ENCODE measurements at regions not wholly inside any gene's neighbourhood (a gene's known extent, or its start where the extent isn't known, plus 50 kb on each side); places are given as distances from the start of the nearest gene placed in this dataset.

- TF ChIP-seq SMC3 (IDR thresholded peaks at IDR 0.05; ENCODE audit: low read depth, low read length) (peak; percentile 74), POLR2AphosphoS5 (IDR thresholded peaks at IDR 0.05; ENCODE audit: low read depth, low read length) (no peak), JUND (IDR thresholded peaks at IDR 0.05) (no peak), NRF1 (IDR thresholded peaks at IDR 0.05; ENCODE audit: low read depth, low read length) (no peak; the same call in 1 of the 2 replicates), EZH2phosphoT487 (IDR thresholded peaks at IDR 0.05; ENCODE audit: borderline replicate concordance, low read depth) (no peak), RFX5 (IDR thresholded peaks at IDR 0.05; ENCODE audit: low read length) (no peak), RCOR1 (IDR thresholded peaks at IDR 0.05; ENCODE audit: low read length) (no peak), ELF1 (IDR thresholded peaks at IDR 0.05) (no peak)
- TF ChIP-seq, protein P1, sequence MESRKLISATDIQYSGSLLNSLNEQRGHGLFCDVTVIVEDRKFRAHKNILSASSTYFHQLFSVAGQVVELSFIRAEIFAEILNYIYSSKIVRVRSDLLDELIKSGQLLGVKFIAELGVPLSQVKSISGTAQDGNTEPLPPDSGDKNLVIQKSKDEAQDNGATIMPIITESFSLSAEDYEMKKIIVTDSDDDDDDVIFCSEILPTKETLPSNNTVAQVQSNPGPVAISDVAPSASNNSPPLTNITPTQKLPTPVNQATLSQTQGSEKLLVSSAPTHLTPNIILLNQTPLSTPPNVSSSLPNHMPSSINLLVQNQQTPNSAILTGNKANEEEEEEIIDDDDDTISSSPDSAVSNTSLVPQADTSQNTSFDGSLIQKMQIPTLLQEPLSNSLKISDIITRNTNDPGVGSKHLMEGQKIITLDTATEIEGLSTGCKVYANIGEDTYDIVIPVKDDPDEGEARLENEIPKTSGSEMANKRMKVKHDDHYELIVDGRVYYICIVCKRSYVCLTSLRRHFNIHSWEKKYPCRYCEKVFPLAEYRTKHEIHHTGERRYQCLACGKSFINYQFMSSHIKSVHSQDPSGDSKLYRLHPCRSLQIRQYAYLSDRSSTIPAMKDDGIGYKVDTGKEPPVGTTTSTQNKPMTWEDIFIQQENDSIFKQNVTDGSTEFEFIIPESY (IDR thresholded peaks at IDR 0.05; ENCODE audit: borderline replicate concordance, low read depth), result no peak
- TF ChIP-seq, protein P2, sequence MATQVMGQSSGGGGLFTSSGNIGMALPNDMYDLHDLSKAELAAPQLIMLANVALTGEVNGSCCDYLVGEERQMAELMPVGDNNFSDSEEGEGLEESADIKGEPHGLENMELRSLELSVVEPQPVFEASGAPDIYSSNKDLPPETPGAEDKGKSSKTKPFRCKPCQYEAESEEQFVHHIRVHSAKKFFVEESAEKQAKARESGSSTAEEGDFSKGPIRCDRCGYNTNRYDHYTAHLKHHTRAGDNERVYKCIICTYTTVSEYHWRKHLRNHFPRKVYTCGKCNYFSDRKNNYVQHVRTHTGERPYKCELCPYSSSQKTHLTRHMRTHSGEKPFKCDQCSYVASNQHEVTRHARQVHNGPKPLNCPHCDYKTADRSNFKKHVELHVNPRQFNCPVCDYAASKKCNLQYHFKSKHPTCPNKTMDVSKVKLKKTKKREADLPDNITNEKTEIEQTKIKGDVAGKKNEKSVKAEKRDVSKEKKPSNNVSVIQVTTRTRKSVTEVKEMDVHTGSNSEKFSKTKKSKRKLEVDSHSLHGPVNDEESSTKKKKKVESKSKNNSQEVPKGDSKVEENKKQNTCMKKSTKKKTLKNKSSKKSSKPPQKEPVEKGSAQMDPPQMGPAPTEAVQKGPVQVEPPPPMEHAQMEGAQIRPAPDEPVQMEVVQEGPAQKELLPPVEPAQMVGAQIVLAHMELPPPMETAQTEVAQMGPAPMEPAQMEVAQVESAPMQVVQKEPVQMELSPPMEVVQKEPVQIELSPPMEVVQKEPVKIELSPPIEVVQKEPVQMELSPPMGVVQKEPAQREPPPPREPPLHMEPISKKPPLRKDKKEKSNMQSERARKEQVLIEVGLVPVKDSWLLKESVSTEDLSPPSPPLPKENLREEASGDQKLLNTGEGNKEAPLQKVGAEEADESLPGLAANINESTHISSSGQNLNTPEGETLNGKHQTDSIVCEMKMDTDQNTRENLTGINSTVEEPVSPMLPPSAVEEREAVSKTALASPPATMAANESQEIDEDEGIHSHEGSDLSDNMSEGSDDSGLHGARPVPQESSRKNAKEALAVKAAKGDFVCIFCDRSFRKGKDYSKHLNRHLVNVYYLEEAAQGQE (IDR thresholded peaks at IDR 0.05; ENCODE audit: low read depth, low read length), result no peak
These were observed 233.6 kb downstream of the SNX13 start (continued) for GRCh38 chr7:17706734-17707133.

DNA sequence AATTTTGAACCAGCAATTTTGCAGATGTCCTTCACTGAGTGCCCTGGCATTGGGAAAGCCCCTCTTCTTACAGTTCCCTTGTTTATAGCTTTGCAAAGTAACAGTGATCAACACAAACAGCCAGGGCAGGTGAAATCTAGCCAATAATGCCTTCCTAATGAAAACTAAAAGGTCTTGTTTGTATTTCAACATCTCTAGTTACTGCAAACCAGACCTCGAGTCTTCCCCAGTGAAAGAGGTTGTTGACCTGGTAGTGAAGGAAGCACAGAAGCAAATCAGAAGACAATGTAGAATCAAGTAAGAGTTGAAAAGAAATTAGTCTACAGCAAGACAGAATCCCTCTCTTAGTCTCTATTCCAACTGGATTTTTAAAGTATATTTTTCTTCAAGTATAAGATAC, 231.2 kb downstream of the SNX13 start:
- ChIA-PET POLR2A (no interaction called here), CTCF (interaction anchor here (0.5 to 1.7 kb wide), 4 partner anchors 61 to 638 kb away, joined by 3 to 4 read pairs (median 4); no protein-coding TSS in a partner anchor)
- WGBS (ENCODE audit: low lambda C conversion rate), result 2% methylated on average over 1 of the region's 1 CpG
- Histone ChIP-seq H3K9ac (no peak overlapping the region), H3K9me3 (0 out of 2 replicates have a peak, but pooled peaks cover 4% of the 10 kb centered on the region), H3K27me3 (ENCODE audit: insufficient read depth) (peaks cover 17% of the 10 kb centered on the region), H2AFZ (ENCODE audit: low read depth) (no peak overlapping the region), H3K27ac (ENCODE audit: low read depth in 2 of 2, low read length in 1 of 2) (no peak overlapping the region), H3K9me2 (no peaks in the 10 kb centered on the region), H3K36me3 (replicated peaks in 1 of 2; ENCODE audit: control insufficient read depth in 1 of 2, insufficient read depth in 2 of 2, low read length in 1 of 2) (no peaks in the 10 kb centered on the region), H3K4me1 (ENCODE audit: control insufficient read depth in 1 of 2, insufficient read depth in 2 of 2, low read depth in 1 of 2, low read length in 1 of 2) (no peaks in the 10 kb centered on the region), H3K4me2 (no peak overlapping the region), H3F3A (replicated peaks; ENCODE audit: insufficient read depth) (no peaks in the 10 kb centered on the region), H3K79me2 (ENCODE audit: insufficient read depth) (no peaks in the 10 kb centered on the region), H4K20me1 (ENCODE audit: insufficient read depth) (no peaks in the 10 kb centered on the region), H3K4me3 (ENCODE audit: low read depth in 2 of 2, low read length in 1 of 2) (no peak overlapping the region)
- no peak for DNase-seq
- TF ChIP-seq EP300 (IDR thresholded peaks at IDR 0.05; ENCODE audit: borderline replicate concordance in 1 of 2, low read depth in 1 of 2, low read length in 1 of 2), result no peak
- no peak for TF ChIP-seq TEAD4 (IDR thresholded peaks at IDR 0.05; ENCODE audit: borderline replicate concordance, insufficient read depth)
- TF ChIP-seq, protein P3, sequence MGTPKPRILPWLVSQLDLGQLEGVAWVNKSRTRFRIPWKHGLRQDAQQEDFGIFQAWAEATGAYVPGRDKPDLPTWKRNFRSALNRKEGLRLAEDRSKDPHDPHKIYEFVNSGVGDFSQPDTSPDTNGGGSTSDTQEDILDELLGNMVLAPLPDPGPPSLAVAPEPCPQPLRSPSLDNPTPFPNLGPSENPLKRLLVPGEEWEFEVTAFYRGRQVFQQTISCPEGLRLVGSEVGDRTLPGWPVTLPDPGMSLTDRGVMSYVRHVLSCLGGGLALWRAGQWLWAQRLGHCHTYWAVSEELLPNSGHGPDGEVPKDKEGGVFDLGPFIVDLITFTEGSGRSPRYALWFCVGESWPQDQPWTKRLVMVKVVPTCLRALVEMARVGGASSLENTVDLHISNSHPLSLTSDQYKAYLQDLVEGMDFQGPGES (IDR thresholded peaks at IDR 0.05; ENCODE audit: low read depth, low read length), result no peak
- TF ChIP-seq RCOR1 (IDR thresholded peaks at IDR 0.05; ENCODE audit: low read length), result no peak
- TF ChIP-seq, protein P4, sequence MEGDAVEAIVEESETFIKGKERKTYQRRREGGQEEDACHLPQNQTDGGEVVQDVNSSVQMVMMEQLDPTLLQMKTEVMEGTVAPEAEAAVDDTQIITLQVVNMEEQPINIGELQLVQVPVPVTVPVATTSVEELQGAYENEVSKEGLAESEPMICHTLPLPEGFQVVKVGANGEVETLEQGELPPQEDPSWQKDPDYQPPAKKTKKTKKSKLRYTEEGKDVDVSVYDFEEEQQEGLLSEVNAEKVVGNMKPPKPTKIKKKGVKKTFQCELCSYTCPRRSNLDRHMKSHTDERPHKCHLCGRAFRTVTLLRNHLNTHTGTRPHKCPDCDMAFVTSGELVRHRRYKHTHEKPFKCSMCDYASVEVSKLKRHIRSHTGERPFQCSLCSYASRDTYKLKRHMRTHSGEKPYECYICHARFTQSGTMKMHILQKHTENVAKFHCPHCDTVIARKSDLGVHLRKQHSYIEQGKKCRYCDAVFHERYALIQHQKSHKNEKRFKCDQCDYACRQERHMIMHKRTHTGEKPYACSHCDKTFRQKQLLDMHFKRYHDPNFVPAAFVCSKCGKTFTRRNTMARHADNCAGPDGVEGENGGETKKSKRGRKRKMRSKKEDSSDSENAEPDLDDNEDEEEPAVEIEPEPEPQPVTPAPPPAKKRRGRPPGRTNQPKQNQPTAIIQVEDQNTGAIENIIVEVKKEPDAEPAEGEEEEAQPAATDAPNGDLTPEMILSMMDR (IDR thresholded peaks at IDR 0.05), result no peak
- TF ChIP-seq MEF2A (IDR thresholded peaks at IDR 0.05; ENCODE audit: borderline replicate concordance, low read depth), result no peak
- TF ChIP-seq, protein P1 (IDR thresholded peaks at IDR 0.05; ENCODE audit: borderline replicate concordance, low read depth), result no peak
- no peak for TF ChIP-seq RXRA (IDR thresholded peaks at IDR 0.05; ENCODE audit: borderline replicate concordance, low read depth)
- no peak for TF ChIP-seq MXI1 (IDR thresholded peaks at IDR 0.05; ENCODE audit: low read depth, low read length)
- no peak for TF ChIP-seq JUND (IDR thresholded peaks at IDR 0.05)
- no peak for TF ChIP-seq GATA2 (CRISPR knock-in tag; IDR thresholded peaks at IDR 0.05)
- TF ChIP-seq TAF1 (IDR thresholded peaks at IDR 0.05; ENCODE audit: borderline replicate concordance, low read depth, low read length), result no peak

All from SK-N-SH (cell line).